ENCODE measurements at regions not wholly inside any gene's neighbourhood (a gene's known extent, or its start where the extent isn't known, plus 50 kb on each side); places are given as distances from the start of the nearest gene placed in this dataset.

GRCh38 chr12:118503476-118503875 lies 127.1 kb downstream of the SUDS3 start:
- WGBS, 2 donors, result 74 to 81% methylated on average over 3 of the region's 3 CpGs
- H3K27me3 ChIP-seq (ENCODE audit: control insufficient read depth in 1 of 2, insufficient read depth in 2 of 2, low read length in 2 of 2), result no peaks in the 10 kb centered on the region
- H3K36me3 ChIP-seq (ENCODE audit: control insufficient read depth in 2 of 2, insufficient read depth in 2 of 2, low read length in 1 of 2), result no peaks in the 10 kb centered on the region
- H3K9me3 ChIP-seq (ENCODE audit: control insufficient read depth in 2 of 2, insufficient read depth in 1 of 2, low read depth in 1 of 2, low read length in 1 of 2), result no peaks in the 10 kb centered on the region
- H3K4me3 ChIP-seq (ENCODE audit: low read depth in 1 of 2, low read length in 2 of 2), result no peak overlapping the region
- H3K27ac ChIP-seq (ENCODE audit: low read depth in 2 of 2, low read length in 1 of 2), result no peak overlapping the region
- no peaks in the 10 kb centered on the region for H3K4me1 ChIP-seq (ENCODE audit: control insufficient read depth in 2 of 2, insufficient read depth in 2 of 2, low read length in 1 of 2)

- Histone ChIP-seq H3K27me3 (ENCODE audit: control insufficient read depth in 1 of 2, insufficient read depth in 2 of 2, low read length in 2 of 2) (no peaks in the 10 kb centered on the region), H3K4me1 (ENCODE audit: control insufficient read depth in 2 of 2, insufficient read depth in 2 of 2, low read length in 1 of 2) (no peaks in the 10 kb centered on the region), H3K4me3 (ENCODE audit: low read depth in 1 of 2, low read length in 2 of 2) (no peak overlapping the region), H3K9me3 (ENCODE audit: control insufficient read depth in 2 of 2, insufficient read depth in 1 of 2, low read depth in 1 of 2, low read length in 1 of 2) (peaks cover 0 to 6% of the 10 kb centered on the region in 2 donors), H3K27ac (ENCODE audit: low read depth in 2 of 2, low read length in 1 of 2) (no peak overlapping the region), H3K36me3 (ENCODE audit: control insufficient read depth in 2 of 2, insufficient read depth in 2 of 2, low read length in 1 of 2) (no peaks in the 10 kb centered on the region)
- WGBS, 2 donors, result 72 to 88% methylated on average over 5 of the region's 5 CpGs
Observed at GRCh38 chr12:118512669-118513068, 136.3 kb downstream of the SUDS3 start.

GRCh38 chr12:118513611-118514010 lies 137.3 kb downstream of the SUDS3 start:
- Histone ChIP-seq H3K9me3 (ENCODE audit: control insufficient read depth in 2 of 2, insufficient read depth in 1 of 2, low read depth in 1 of 2, low read length in 1 of 2) (peaks cover 0 to 6% of the 10 kb centered on the region in 2 donors), H3K27ac (ENCODE audit: low read depth in 2 of 2, low read length in 1 of 2) (no peak overlapping the region), H3K27me3 (ENCODE audit: control insufficient read depth in 1 of 2, insufficient read depth in 2 of 2, low read length in 2 of 2) (no peaks in the 10 kb centered on the region), H3K4me1 (ENCODE audit: control insufficient read depth in 2 of 2, insufficient read depth in 2 of 2, low read length in 1 of 2) (no peaks in the 10 kb centered on the region), H3K4me3 (ENCODE audit: low read depth in 1 of 2, low read length in 2 of 2) (no peak overlapping the region), H3K36me3 (ENCODE audit: control insufficient read depth in 2 of 2, insufficient read depth in 2 of 2, low read length in 1 of 2) (no peaks in the 10 kb centered on the region)
- WGBS, 2 donors, result 57 to 73% methylated on average over 4 of the region's 4 CpGs

GRCh38 chr12:118514297-118514696 lies 137.9 kb downstream of the SUDS3 start:
- Histone ChIP-seq H3K36me3 (ENCODE audit: control insufficient read depth in 2 of 2, insufficient read depth in 2 of 2, low read length in 1 of 2) (no peaks in the 10 kb centered on the region), H3K27me3 (ENCODE audit: control insufficient read depth in 1 of 2, insufficient read depth in 2 of 2, low read length in 2 of 2) (no peaks in the 10 kb centered on the region), H3K4me1 (ENCODE audit: control insufficient read depth in 2 of 2, insufficient read depth in 2 of 2, low read length in 1 of 2) (no peaks in the 10 kb centered on the region), H3K27ac (ENCODE audit: low read depth in 2 of 2, low read length in 1 of 2) (no peak overlapping the region), H3K9me3 (ENCODE audit: control insufficient read depth in 2 of 2, insufficient read depth in 1 of 2, low read depth in 1 of 2, low read length in 1 of 2) (peaks cover 0 to 6% of the 10 kb centered on the region in 2 donors), H3K4me3 (ENCODE audit: low read depth in 1 of 2, low read length in 2 of 2) (no peak overlapping the region)
- 90 to 94% methylated on average over 3 of the region's 3 CpGs for WGBS, 2 donors

- H3K4me3 ChIP-seq (ENCODE audit: low read depth in 1 of 2, low read length in 2 of 2), result no peak overlapping the region
- H3K36me3 ChIP-seq (ENCODE audit: control insufficient read depth in 2 of 2, insufficient read depth in 2 of 2, low read length in 1 of 2), result no peaks in the 10 kb centered on the region
- no peaks in the 10 kb centered on the region for H3K9me3 ChIP-seq (ENCODE audit: control insufficient read depth in 2 of 2, insufficient read depth in 1 of 2, low read depth in 1 of 2, low read length in 1 of 2)
- H3K27ac ChIP-seq (ENCODE audit: low read depth in 2 of 2, low read length in 1 of 2), result no peak overlapping the region
- 83 to 90% methylated on average over 10 of the region's 10 CpGs for WGBS, 2 donors
- H3K4me1 ChIP-seq (ENCODE audit: control insufficient read depth in 2 of 2, insufficient read depth in 2 of 2, low read length in 1 of 2), result no peaks in the 10 kb centered on the region
- H3K27me3 ChIP-seq (ENCODE audit: control insufficient read depth in 1 of 2, insufficient read depth in 2 of 2, low read length in 2 of 2), result no peaks in the 10 kb centered on the region
Observed at GRCh38 chr12:118520214-118521035, 144.1 kb downstream of the SUDS3 start.

- 30 to 36% methylated on average over 2 of the region's 2 CpGs for WGBS, 2 donors
- Histone ChIP-seq H3K27me3 (ENCODE audit: control insufficient read depth in 1 of 2, insufficient read depth in 2 of 2, low read length in 2 of 2) (no peaks in the 10 kb centered on the region), H3K9me3 (ENCODE audit: control insufficient read depth in 2 of 2, insufficient read depth in 1 of 2, low read depth in 1 of 2, low read length in 1 of 2) (no peaks in the 10 kb centered on the region), H3K4me3 (ENCODE audit: low read depth in 1 of 2, low read length in 2 of 2) (no peak overlapping the region), H3K36me3 (ENCODE audit: control insufficient read depth in 2 of 2, insufficient read depth in 2 of 2, low read length in 1 of 2) (no peaks in the 10 kb centered on the region), H3K4me1 (ENCODE audit: control insufficient read depth in 2 of 2, insufficient read depth in 2 of 2, low read length in 1 of 2) (no peaks in the 10 kb centered on the region), H3K27ac (ENCODE audit: low read depth in 2 of 2, low read length in 1 of 2) (no peak overlapping the region)
Observed at GRCh38 chr12:118521036-118521370, 144.6 kb downstream of the SUDS3 start.

GRCh38 chr12:118524446-118524845 lies 148.1 kb downstream of the SUDS3 start:
- Histone ChIP-seq H3K27ac (ENCODE audit: low read depth in 2 of 2, low read length in 1 of 2) (no peak overlapping the region), H3K4me3 (ENCODE audit: low read depth in 1 of 2, low read length in 2 of 2) (no peak overlapping the region), H3K36me3 (ENCODE audit: control insufficient read depth in 2 of 2, insufficient read depth in 2 of 2, low read length in 1 of 2) (no peaks in the 10 kb centered on the region), H3K9me3 (ENCODE audit: control insufficient read depth in 2 of 2, insufficient read depth in 1 of 2, low read depth in 1 of 2, low read length in 1 of 2) (no peaks in the 10 kb centered on the region), H3K27me3 (ENCODE audit: control insufficient read depth in 1 of 2, insufficient read depth in 2 of 2, low read length in 2 of 2) (no peaks in the 10 kb centered on the region), H3K4me1 (ENCODE audit: control insufficient read depth in 2 of 2, insufficient read depth in 2 of 2, low read length in 1 of 2) (no peaks in the 10 kb centered on the region)
- 89% methylated on average over 4 of the region's 4 CpGs for WGBS, 2 donors

GRCh38 chr12:118525216-118525615 lies 148.9 kb downstream of the SUDS3 start:
- Histone ChIP-seq H3K36me3 (ENCODE audit: control insufficient read depth in 2 of 2, insufficient read depth in 2 of 2, low read length in 1 of 2) (no peaks in the 10 kb centered on the region), H3K27me3 (ENCODE audit: control insufficient read depth in 1 of 2, insufficient read depth in 2 of 2, low read length in 2 of 2) (no peaks in the 10 kb centered on the region), H3K4me3 (ENCODE audit: low read depth in 1 of 2, low read length in 2 of 2) (no peak overlapping the region), H3K4me1 (ENCODE audit: control insufficient read depth in 2 of 2, insufficient read depth in 2 of 2, low read length in 1 of 2) (no peaks in the 10 kb centered on the region), H3K27ac (ENCODE audit: low read depth in 2 of 2, low read length in 1 of 2) (no peak overlapping the region), H3K9me3 (ENCODE audit: control insufficient read depth in 2 of 2, insufficient read depth in 1 of 2, low read depth in 1 of 2, low read length in 1 of 2) (no peaks in the 10 kb centered on the region)
- 33 to 45% methylated on average over 2 of the region's 2 CpGs for WGBS, 2 donors

- Histone ChIP-seq H3K36me3 (ENCODE audit: control insufficient read depth in 2 of 2, insufficient read depth in 2 of 2, low read length in 1 of 2) (no peaks in the 10 kb centered on the region), H3K9me3 (ENCODE audit: control insufficient read depth in 2 of 2, insufficient read depth in 1 of 2, low read depth in 1 of 2, low read length in 1 of 2) (no peaks in the 10 kb centered on the region), H3K4me1 (ENCODE audit: control insufficient read depth in 2 of 2, insufficient read depth in 2 of 2, low read length in 1 of 2) (no peaks in the 10 kb centered on the region), H3K27me3 (ENCODE audit: control insufficient read depth in 1 of 2, insufficient read depth in 2 of 2, low read length in 2 of 2) (no peaks in the 10 kb centered on the region), H3K27ac (ENCODE audit: low read depth in 2 of 2, low read length in 1 of 2) (no peak overlapping the region), H3K4me3 (ENCODE audit: low read depth in 1 of 2, low read length in 2 of 2) (no peak overlapping the region)
- 62 to 70% methylated on average over 6 of the region's 6 CpGs for WGBS, 2 donors
Observed at GRCh38 chr12:118526255-118527095, 150.1 kb downstream of the SUDS3 start.

Data from esophagus (tissue), 2 donors.